NCI-H2196 treated with DMSO at 0.1 percent for 48 hours (cell line): ENCODE measurements at regions not wholly inside any gene's neighbourhood (a gene's known extent, or its start where the extent isn't known, plus 50 kb on each side); places are given as distances from the start of the nearest gene placed in this dataset.

Experiments
- DNase-seq: peaks from one replicate; lab custom pipeline; 2025; ENCODE audit not compliant: unreplicated experiment; lab: John Stamatoyannopoulos, UW

DNA sequence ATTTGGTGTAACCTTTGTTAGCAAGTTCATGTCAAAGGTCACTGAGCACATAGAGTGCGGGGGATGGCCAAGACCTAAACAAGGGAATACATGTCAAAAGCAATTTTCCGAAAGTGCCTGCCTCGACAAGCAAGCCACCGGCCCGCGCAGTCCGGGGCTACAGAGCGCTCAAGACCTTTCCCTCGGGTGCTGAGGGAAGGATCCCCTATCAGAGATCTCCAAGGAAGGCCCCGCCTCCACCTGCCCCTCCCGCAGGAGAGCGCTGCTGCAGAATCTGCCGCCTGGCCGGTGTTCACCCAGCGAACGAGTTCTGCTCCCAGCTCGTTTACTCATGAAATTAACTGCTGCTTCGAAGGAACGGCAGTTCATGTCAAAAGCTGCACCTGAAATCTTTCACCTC is 252.7 kb downstream of the BMP7 start:
- DNase-seq = no peak

DNA sequence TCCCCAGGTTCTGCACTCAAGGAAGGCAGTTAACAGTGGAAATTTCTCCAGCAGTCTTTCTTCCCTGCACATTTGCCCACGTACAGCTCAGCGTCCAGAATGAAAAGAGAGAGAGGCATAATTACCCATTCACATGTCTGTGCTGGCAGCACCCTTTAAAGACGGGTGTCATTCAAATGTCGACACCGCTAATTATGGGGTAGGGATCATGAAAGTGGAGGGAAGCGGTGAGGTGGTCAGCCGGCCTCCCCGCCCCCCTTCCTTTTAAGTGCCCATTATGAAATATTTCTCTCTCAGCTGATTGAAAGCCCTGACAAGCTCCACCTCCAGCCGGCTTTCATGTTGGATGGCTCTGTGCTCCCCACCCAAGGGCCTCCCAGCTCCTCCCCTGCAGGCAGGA is 246.1 kb downstream of the BMP7 start:
- DNase-seq = no peak

DNA sequence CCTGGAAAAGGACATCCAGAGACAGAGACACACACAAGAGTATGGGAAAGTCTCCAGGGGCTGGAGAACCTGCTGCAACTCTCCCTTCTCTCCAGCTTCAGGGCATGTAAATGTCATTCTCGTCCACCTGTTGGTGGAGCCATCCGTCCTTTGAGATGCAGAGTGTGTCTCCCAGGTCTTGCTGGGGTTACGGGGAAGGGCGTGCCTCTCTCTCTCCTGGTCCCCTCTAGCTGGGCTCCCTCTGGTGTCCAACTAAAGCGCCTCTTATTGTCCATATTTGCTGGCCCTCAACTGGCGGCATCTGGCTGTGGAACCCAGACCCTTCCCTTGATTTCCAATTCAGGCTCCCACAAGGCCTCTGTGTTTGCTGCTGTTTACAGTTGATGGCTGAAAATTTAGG is 244.1 kb downstream of the BMP7 start:
- DNase-seq = no peak

- DNase-seq = no peak
These were observed 243.4 kb downstream of the BMP7 start for GRCh38 chr20:57023007-57023406.

GRCh38 chr20:57023997-57024396 is 242.4 kb downstream of the BMP7 start:
- no peak for DNase-seq

DNA sequence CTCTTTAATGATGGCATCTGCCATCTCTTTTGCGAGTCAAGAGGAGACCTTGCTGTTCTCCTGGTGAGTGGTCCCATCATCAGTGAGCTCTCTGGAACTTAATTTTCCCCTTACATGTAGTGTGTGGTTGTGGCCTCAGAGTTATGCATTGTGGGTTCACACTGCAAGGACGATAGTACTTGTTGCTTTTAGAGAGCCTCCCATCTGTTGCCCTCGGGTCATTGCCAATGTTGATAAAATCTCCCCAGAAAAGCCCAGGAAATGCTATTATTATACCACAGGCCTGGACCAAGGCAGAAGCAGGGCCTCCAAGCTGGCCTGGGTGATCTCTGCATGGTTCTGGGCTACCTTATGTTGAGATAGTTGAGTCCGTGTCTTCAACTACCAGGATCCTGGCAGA is 241.6 kb downstream of the BMP7 start:
- no peak for DNase-seq

DNA sequence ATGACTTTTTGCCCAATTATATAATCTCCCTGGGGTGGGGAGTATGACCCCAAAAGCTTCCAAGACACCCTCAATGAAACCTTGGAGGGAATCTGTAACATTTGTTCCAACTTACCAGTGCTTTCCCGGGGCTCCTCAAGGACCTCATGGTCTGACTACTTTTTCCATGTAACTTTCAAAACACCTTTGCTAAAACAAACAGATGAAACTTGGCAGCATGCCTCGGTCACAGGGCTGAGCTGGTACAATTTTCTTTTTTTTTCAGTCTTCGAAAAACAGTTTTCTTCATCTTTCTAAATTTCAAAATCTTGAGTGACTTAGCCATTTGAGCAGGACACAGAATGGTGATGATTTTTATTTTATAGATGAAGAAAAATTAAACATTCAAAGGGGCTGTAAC is 241.2 kb downstream of the BMP7 start:
- no peak for DNase-seq

DNA sequence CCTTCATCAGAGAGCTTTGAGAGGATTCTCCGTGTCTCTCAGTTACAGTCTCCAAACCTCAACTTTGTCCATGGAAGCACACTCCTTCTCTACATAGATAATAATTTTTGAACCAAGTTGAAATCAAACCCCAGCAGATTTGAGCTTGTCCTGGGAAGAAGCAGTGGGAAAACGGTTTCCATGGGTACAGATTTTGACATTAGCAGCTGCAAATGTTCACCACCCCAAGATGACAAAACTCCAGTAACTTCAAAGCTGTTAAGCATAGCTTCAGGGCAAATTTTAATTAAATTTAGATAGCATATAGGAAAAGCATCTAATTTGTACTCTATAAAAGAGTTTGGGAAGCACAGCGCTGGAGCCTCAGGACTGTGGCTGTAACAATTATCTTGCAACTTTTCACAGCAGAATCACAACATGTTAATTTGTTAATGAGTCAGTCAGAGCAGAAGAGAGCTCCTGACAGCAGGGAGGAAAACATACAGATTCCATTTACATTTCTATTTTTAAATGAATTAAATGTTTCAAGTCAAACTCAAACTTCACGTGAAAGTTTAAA is 240.7 kb downstream of the BMP7 start:
- DNase-seq = no peak

DNA sequence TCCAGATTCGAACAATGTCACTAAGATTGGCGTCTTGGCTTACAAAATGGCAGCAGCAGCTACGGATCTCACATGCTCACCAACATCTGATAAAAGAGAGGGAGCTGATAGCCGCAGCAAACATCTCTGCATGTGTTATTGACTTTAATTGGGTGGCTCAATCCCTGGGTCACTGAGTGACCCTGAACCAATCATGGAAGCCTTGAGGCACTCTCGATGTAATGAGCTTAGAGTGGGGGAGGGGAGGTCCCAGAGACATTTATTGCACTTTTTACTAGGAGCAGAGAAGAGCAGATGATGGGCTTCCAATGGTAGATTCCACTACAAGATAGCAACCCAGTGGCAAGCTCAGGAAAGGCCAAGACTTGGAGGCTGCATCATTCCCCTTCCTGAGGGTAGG is 238.7 kb downstream of the BMP7 start:
- DNase-seq = no peak

- DNase-seq = no peak
These were observed 235.5 kb downstream of the BMP7 start for GRCh38 chr20:57030611-57031600.

GRCh38 chr20:57031867-57032355 is 234.5 kb downstream of the BMP7 start:
- no peak for DNase-seq

DNA sequence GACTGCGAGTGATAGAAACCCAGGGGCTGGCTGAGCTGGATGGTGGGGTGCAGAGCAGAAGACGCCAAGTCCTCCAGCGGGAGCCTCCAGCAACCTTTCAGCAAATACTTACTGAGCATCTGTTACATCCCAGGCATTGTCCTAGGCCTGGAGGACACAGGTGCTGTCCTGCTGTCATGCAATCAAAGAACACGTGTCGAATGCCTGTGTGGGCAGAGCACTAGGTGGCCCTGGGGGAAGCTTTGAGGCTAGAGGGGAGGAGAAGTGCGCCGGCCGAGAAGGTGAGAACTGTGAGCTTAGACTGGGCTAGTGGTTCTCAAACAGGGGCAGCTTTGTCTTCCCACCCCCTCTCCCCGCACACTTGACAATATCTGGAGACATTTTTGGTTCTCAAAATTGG is 233.6 kb downstream of the BMP7 start:
- DNase-seq = no peak

DNA sequence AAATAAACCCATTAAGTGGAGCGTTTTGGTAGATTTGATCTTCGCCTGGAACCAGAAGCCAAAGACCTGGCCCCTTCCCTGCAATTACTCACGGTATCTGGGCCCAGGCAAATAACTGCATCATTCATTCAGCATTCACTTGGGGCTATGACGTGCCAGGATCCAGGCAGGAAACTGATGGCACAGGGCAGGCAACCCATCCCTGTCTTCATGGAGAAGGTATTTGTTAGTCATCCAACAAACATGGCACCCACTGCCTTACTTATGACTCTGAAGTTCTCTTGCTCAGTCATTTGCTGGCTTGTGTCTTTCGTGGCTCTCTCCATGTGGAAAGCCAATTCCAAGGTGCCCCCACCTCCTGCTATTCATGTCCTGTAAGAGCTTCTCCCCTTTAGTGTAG is 232.4 kb downstream of the BMP7 start:
- no peak for DNase-seq

DNA sequence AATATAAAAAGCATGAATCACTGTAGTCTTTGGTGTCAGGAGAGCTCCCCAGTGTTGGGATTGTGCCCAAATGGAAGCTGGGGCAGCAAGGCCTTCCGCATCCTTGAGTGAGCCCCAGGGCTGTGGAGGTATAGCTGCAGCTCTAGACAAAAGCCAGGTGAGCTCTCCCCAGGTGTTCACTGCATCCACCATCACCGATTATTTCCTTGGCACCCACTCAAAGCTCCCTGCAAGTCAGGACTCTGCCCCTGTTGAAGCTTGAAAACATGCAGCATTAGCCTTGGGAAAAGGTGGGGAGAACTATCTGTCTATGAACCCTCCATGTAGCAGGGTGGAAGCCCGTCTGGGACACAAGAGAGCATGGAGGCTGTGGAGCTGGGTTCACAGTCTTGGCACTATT is 228.8 kb downstream of the BMP7 start:
- no peak for DNase-seq

DNA sequence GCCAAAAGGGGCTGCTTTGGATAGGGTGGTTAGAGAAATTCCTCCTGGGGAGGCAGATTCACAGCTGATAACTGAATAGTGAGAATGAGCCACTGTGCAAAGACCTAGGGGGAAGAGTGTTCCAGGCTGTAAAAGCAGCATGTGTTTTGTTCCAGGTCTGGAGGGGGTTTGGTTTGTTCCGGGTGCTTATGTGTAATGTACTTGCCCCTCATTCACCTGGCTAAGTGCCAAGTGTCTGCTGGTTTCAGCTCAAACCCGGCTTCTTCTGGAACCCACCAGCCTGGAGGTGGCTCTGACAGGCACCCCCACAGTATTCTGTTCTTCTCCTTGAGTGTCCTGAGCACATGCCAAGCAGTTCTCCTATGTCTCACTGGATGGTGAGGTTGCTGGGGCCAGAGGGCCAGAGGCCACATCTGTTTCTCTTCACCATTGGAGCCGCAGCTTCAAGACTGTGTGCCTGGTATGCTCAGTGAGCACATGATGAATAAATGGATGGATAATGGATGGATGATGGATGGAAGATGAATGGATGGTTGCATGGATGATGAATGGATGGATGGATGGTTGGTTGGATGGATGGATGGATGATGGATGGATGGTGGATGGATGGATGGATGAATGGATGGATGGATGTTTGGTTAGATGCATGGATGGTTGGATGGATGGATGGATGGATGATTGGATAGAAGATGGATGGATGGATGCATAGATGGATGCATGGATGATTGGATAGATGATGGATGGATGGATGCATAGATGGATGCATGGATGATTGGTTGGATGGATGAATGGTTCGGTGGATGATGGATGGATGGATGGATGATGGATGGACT is 227.6 kb downstream of the BMP7 start:
- DNase-seq = no peak

DNA sequence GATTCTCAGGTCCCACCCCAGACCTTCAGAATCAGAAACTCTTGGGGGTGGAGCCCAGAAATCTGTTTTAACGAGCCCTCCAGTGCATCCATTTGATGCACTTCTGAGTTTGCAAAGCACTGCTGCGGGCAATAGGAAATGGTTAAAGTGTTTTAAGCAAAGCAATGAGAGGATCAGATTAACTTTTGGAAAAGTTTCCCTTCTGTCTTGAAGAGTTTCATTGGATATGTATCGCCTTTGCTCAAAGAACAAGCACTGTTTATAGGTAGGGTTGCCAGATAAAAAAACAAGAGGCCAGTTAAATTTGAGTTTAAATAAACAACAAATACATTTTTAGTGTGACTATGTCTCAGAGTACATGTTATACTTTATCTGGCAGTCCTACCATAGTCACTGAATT is 226.0 kb downstream of the BMP7 start:
- DNase-seq = no peak

GRCh38 chr20:57040924-57041323 is 225.5 kb downstream of the BMP7 start:
- DNase-seq = no peak

DNA sequence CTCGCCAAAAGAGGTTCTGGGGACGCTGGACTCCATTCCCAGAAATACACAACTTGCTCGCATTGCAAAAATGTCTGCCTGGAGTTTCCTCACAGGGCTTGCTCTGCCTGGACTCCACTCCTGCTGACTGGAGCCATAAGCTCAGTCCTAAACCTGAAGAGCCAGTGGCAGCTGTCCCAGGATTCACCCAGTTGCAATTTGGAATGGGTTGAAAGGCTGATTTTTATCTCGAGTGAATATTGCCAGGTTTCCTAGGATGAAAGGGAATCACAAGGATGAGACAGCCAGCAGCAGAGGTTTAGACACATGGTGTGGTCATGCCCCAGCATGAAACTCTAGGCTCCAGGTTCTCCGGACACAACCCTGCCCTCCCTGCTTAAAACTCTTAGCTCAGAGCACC is 223.3 kb downstream of the BMP7 start:
- DNase-seq = no peak

GRCh38 chr20:57043669-57044268 is 222.7 kb downstream of the BMP7 start:
- DNase-seq = no peak

DNA sequence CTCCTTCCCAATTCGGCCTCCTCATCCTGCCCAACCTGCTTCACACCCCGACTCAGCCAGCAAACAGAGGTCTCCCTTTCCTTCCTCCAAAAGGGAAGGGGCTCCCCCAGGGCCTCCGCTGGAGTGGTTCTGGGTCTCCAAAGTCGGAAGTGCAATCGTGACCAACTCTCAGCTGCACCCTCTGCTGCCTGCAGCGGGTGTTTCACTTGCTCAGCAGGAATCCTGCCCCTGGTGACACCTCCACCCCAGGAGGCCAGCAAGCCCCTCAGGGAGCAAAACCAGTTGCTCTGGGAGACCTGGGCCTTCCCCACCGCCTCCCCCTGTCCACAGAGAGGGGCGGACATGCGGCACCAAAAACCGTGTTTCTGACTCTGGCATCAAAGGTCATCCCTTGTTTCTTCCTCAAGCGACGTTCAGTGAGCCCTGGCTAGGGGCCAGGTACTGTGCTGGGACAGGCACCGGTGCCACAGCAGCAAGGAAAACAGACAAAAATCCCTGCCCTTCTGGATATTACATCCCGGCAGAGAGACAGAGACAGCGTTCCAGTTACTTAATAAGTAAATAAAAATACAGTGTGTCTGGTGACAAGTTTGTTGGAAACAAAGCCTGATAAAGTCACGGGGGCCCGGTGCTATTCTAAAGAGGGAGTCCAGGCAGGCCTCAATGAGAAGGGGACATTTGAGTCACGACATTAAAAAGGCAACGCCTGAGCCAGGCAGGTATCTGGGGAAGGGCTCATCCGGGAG is 219.0 kb downstream of the BMP7 start:
- DNase-seq = no peak
